ENCODE measurements at regions not wholly inside any gene's neighbourhood (a gene's known extent, or its start where the extent isn't known, plus 50 kb on each side); places are given as distances from the start of the nearest gene placed in this dataset.

DNA sequence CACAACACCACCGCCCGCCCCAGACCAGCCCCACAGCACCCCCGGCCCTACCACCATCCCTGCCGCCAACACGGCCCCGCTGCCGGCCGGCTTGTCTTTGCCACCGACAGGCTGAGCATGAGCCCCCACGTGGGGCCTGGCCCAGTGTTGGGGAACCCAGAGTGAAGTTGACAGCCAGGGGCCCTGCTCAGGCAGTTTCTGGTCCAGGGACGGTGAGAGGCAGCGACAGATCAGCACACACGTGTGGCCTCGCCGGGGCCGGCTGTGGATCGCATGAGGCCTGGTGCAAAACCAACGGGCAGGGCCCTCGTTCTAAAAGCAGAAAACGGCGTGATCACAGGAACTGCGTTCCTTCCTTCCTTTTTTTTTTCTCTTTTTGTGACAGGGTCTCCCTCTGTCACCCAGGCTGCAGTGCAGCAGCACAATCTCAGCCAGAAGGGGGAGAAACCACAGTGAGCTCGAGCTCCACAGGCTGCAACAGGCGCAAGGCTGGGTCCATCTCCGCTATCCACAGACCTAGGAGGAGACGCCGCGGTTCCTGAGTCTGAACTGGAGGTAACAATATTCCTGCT is 50.5 kb upstream of the FBRSL1 start:
- TF ChIP-seq, protein P1, sequence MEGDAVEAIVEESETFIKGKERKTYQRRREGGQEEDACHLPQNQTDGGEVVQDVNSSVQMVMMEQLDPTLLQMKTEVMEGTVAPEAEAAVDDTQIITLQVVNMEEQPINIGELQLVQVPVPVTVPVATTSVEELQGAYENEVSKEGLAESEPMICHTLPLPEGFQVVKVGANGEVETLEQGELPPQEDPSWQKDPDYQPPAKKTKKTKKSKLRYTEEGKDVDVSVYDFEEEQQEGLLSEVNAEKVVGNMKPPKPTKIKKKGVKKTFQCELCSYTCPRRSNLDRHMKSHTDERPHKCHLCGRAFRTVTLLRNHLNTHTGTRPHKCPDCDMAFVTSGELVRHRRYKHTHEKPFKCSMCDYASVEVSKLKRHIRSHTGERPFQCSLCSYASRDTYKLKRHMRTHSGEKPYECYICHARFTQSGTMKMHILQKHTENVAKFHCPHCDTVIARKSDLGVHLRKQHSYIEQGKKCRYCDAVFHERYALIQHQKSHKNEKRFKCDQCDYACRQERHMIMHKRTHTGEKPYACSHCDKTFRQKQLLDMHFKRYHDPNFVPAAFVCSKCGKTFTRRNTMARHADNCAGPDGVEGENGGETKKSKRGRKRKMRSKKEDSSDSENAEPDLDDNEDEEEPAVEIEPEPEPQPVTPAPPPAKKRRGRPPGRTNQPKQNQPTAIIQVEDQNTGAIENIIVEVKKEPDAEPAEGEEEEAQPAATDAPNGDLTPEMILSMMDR (IDR thresholded peaks at IDR 0.05) = no peak
- no peak for TF ChIP-seq POLR2A (IDR thresholded peaks at IDR 0.05)
- Histone ChIP-seq H3K27me3 (no peaks in the 10 kb centered on the region), H3K4me1 (no peaks in the 10 kb centered on the region), H3K4me3 (no peak overlapping the region), H3K9me3 (no peaks in the 10 kb centered on the region), H3K36me3 (ENCODE audit: low read depth, missing control alignments) (no peaks in the 10 kb centered on the region), H3K27ac (no peak overlapping the region)
- DNase-seq = no peak
- 87 to 92% methylated on average over 27 to 28 of the region's 28 CpGs for WGBS, 2 donors
- intact Hi-C loops (cut with DNase I; ENCODE audit: low total_unique reads) = no loop called here

DNA sequence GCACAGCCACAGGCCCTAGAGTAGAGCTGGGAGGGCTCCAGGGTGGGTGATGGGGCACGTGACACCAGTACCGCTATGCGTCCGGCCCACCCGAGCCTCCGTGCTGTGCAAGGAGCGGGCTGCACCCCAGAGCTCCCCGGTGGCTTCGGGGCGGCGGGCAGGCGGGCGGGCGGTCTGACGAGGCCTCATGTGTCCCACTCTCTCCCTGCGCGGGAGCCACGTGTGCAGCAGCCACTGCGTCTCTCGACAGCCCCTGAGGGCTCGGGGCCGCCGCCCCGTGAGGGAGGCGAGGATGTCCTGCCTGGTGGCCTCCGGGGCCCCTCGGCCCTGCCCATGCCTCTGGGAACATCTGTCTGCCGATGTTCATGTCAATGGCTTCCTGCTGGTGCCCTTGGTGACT is 51.2 kb upstream of the FBRSL1 start:
- Histone ChIP-seq H3K4me1 (no peaks in the 10 kb centered on the region), H3K9me3 (no peaks in the 10 kb centered on the region), H3K27me3 (no peaks in the 10 kb centered on the region), H3K27ac (no peak overlapping the region), H3K36me3 (ENCODE audit: low read depth, missing control alignments) (no peaks in the 10 kb centered on the region), H3K4me3 (no peak overlapping the region)
- no peak for DNase-seq
- intact Hi-C loops (cut with DNase I; ENCODE audit: low total_unique reads) = no loop called here
- WGBS, 2 donors = 94% methylated on average over 22 to 26 of the region's 28 CpGs
- TF ChIP-seq, protein P1 (IDR thresholded peaks at IDR 0.05) = no peak
- TF ChIP-seq POLR2A (IDR thresholded peaks at IDR 0.05) = no peak

DNA sequence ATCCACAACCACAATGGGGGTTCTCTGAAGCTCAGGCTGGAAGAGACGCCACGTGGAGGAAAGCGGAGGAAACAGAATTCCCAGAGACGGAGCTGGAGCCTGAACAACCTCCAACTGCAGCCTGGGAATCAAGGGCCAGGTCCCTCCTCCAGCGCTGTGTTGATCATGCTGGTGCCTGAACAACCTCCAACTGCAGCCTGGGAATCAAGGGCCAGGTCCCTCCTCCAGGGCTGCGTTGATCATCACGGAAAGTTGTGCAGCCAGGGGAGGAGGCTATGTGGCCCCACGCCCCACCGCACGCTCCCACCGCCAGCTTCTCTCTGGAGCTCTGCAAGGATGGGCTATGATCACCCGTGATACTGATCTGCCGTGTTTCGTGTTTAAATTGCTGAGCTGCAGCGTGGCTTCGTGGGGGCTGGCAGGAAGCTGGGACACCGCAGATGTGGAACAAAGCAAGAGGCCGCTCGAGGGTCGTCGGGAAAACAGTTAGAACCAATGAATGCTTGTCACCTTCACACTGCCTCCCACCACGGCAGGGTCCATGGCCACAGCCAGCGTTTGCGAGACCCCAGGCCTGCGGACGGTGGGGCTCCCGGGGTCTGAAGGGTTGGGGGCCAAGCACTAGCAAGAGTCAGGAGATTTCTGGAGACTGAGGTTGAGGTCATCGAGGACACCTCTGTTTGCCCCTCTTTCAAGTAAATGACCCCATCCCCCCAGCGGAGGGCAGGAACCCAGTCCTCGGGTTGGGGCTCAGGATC is 51.8 kb upstream of the FBRSL1 start:
- Histone ChIP-seq H3K27me3 (no peaks in the 10 kb centered on the region), H3K36me3 (ENCODE audit: low read depth, missing control alignments) (no peaks in the 10 kb centered on the region), H3K9me3 (no peaks in the 10 kb centered on the region), H3K4me3 (no peak overlapping the region), H3K27ac (no peak overlapping the region), H3K4me1 (peaks cover under 1% of the 10 kb centered on the region)
- TF ChIP-seq, protein P1 (IDR thresholded peaks at IDR 0.05) = no peak
- no peak for TF ChIP-seq POLR2A (IDR thresholded peaks at IDR 0.05)
- no peak for DNase-seq
- 83 to 92% methylated on average over 16 to 30 of the region's 30 CpGs for WGBS, 2 donors
- intact Hi-C loops (cut with DNase I; ENCODE audit: low total_unique reads) = no loop called here

DNA sequence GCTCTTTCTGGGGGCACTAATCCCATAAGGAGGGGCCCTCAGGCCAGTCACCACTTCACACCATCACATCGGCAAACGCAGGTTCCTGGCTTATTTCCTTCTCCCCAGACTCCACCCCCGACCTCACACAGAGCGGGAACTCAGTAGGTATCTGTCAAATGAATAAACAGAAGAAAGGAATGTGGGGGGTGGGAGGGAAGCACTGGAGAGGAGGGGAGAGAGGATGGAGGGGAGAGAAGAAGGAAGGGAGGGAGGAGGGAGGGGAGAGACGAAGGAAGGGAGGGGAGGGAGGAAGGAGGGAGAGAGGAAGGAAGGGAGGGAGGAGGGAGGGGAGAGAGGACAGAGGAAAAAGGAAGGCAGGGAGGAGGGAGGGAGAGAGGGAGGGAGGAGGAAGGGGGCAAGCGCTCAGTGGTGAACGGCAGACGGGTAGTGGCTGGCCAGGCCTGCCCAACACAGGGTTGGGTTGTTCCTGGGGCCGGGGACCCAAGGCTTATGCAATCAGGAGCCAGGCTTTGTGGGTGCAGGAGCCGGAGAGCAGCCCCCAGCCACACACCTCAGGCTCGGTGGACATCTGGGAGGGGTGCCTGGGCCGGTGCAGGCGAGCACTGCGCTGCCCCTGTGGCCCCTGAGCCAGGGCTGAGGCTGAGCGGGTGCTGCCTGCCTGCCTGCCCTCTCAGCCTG is 52.6 kb upstream of the FBRSL1 start:
- no peaks in the 10 kb centered on the region for H3K27me3 ChIP-seq
- TF ChIP-seq, protein P1 (IDR thresholded peaks at IDR 0.05) = no peak
- TF ChIP-seq POLR2A (IDR thresholded peaks at IDR 0.05) = no peak
- no peak overlapping the region for H3K4me3 ChIP-seq
- WGBS, 2 donors = 50 to 62% methylated on average over 12 to 15 of the region's 15 CpGs
- intact Hi-C loops (cut with DNase I; ENCODE audit: low total_unique reads) = no loop called here
- H3K4me1 ChIP-seq = peaks cover 8% of the 10 kb centered on the region
- H3K36me3 ChIP-seq (ENCODE audit: low read depth, missing control alignments) = no peaks in the 10 kb centered on the region
- no peaks in the 10 kb centered on the region for H3K9me3 ChIP-seq
- H3K27ac ChIP-seq = no peak overlapping the region
- DNase-seq = no peak
